Fibroblast of lung (primary cell): ENCODE measurements at regions not wholly inside any gene's neighbourhood (a gene's known extent, or its start where the extent isn't known, plus 50 kb on each side); places are given as distances from the start of the nearest gene placed in this dataset.

Source experiments
- EZH2 ChIP-seq: IDR thresholded peaks from 2 replicates; pipeline ENCODE4 v1.5.1; 2012; ENCODE audit warnings: low read length, control low read depth, mild to moderate bottlenecking; ENCODE audit errors: missing control alignments
- TF ChIP-seq, protein P1 (sequence below), 2 donors: IDR thresholded peaks in 1 of 2; conservative IDR thresholded peaks in 1 of 2; 1 replicate in 1 of 2; 2 replicates in 1 of 2; pipeline ENCODE4 v1.5.1; 2011 to 2012; ENCODE audit warnings: low read length in 2 of 2, control low read depth in 1 of 2, inconsistent platforms in 1 of 2, low read depth in 1 of 2, mild to moderate bottlenecking in 1 of 2

GRCh38 chr5:98095072-98095471 lies 678.4 kb upstream of the RGMB start:
- TF ChIP-seq, protein P1, sequence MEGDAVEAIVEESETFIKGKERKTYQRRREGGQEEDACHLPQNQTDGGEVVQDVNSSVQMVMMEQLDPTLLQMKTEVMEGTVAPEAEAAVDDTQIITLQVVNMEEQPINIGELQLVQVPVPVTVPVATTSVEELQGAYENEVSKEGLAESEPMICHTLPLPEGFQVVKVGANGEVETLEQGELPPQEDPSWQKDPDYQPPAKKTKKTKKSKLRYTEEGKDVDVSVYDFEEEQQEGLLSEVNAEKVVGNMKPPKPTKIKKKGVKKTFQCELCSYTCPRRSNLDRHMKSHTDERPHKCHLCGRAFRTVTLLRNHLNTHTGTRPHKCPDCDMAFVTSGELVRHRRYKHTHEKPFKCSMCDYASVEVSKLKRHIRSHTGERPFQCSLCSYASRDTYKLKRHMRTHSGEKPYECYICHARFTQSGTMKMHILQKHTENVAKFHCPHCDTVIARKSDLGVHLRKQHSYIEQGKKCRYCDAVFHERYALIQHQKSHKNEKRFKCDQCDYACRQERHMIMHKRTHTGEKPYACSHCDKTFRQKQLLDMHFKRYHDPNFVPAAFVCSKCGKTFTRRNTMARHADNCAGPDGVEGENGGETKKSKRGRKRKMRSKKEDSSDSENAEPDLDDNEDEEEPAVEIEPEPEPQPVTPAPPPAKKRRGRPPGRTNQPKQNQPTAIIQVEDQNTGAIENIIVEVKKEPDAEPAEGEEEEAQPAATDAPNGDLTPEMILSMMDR (conservative IDR thresholded peaks at IDR 0.05 in 1 of 2, IDR thresholded peaks at IDR 0.05 in 1 of 2; ENCODE audit: low read depth in 1 of 2, low read length in 2 of 2): no peak
- TF ChIP-seq EZH2: no peak
